A673 (cell line): ENCODE measurements at regions not wholly inside any gene's neighbourhood (a gene's known extent, or its start where the extent isn't known, plus 50 kb on each side); places are given as distances from the start of the nearest gene placed in this dataset.

Source experiments
- CTCF ChIP-seq: fragments of 300-800, 200-600 bp; sonication (generic); conservative IDR thresholded peaks from 2 replicates; pipeline ENCODE4 v1.5.1; 2017; ENCODE audit warnings: low read depth, mild to moderate bottlenecking, antibody characterized with exemption, low read length, moderate library complexity, mixed read lengths
- EZH2 ChIP-seq: fragments of 200-600 bp; sonication (generic); IDR thresholded peaks from 2 replicates; pipeline ENCODE4 v1.6.1; 2017; ENCODE audit warnings: borderline replicate concordance, low read depth, mild to moderate bottlenecking, mixed read lengths, antibody characterized with exemption, low read length; ENCODE audit not compliant: poor library complexity, severe bottlenecking

GRCh38 chr19:40936755-40937154, 54.3 kb upstream of the CYP2B6 start:
- TF ChIP-seq CTCF: no peak
- TF ChIP-seq EZH2: no peak
